ENCODE measurements at regions not wholly inside any gene's neighbourhood (a gene's known extent, or its start where the extent isn't known, plus 50 kb on each side); places are given as distances from the start of the nearest gene placed in this dataset.

GRCh38 chr7:68074242-68074641 is 1077.6 kb downstream of the TYW1 start:
- ATAC-seq (no peak), DNase-seq (ENCODE audit: low spot score) (no peak)
- Histone ChIP-seq H3K4me2 (no peak overlapping the region), H3K27ac (ENCODE audit: low read depth) (no peak overlapping the region), H3K4me1 (ENCODE audit: insufficient read depth) (no peaks in the 10 kb centered on the region), H3K27me3 (ENCODE audit: insufficient read depth) (no peaks in the 10 kb centered on the region), H3K9me2 (ENCODE audit: insufficient read depth) (no peaks in the 10 kb centered on the region), H3K79me2 (replicated peaks; ENCODE audit: insufficient read depth) (no peaks in the 10 kb centered on the region), H3F3A (replicated peaks; ENCODE audit: low read depth) (no peaks in the 10 kb centered on the region), H3K36me3 (ENCODE audit: insufficient read depth) (no peaks in the 10 kb centered on the region; the same call in 1 of the 2 replicates), H2AFZ (no peak overlapping the region), H3K4me3 (no peak overlapping the region), H4K20me1 (replicated peaks; ENCODE audit: insufficient read depth) (no peaks in the 10 kb centered on the region)
- Mint-ChIP-seq H3K27ac (no peak overlapping the region), H3K4me3 (no peak overlapping the region), H3K27me3 (ENCODE audit: insufficient read depth, low read depth, poor library complexity) (peaks cover 3% of the 10 kb centered on the region), H3K9me3 (peaks cover 94% of the 10 kb centered on the region), H3K4me1 (no peaks in the 10 kb centered on the region), H3K36me3 (ENCODE audit: low read depth) (peaks cover 47% of the 10 kb centered on the region)
- TF ChIP-seq CTCF (conservative IDR thresholded peaks at IDR 0.05; ENCODE audit: low read depth in 2 of 2), result no peak
- TF ChIP-seq ZNF462 (CRISPR knock-in tag; IDR thresholded peaks at IDR 0.05), result no peak
- TF ChIP-seq NANOG (IDR thresholded peaks at IDR 0.05; ENCODE audit: borderline replicate concordance), result no peak
- no peak for TF ChIP-seq JUNB (IDR thresholded peaks at IDR 0.05; ENCODE audit: unreplicated experiment)
- no peak for TF ChIP-seq EZH2 (IDR thresholded peaks at IDR 0.05; ENCODE audit: low read depth, unreplicated experiment)
